ENCODE measurements at regions not wholly inside any gene's neighbourhood (a gene's known extent, or its start where the extent isn't known, plus 50 kb on each side); places are given as distances from the start of the nearest gene placed in this dataset.

GRCh38 chr20:11691766-11692165 lies 225.9 kb upstream of the BTBD3 start:
- peaks cover 0 to 18% (median 4%) of the 10 kb centered on the region in 12 donors for H3K4me1 ChIP-seq
- H3K9me3 ChIP-seq, result no peaks in the 10 kb centered on the region
- ATAC-seq (no peak), DNase-seq (no peak)
- intact Hi-C loops (cut with DNase I), result no loop called here
- H3K4me3 ChIP-seq, result no peak overlapping the region
- TF ChIP-seq, protein P1, sequence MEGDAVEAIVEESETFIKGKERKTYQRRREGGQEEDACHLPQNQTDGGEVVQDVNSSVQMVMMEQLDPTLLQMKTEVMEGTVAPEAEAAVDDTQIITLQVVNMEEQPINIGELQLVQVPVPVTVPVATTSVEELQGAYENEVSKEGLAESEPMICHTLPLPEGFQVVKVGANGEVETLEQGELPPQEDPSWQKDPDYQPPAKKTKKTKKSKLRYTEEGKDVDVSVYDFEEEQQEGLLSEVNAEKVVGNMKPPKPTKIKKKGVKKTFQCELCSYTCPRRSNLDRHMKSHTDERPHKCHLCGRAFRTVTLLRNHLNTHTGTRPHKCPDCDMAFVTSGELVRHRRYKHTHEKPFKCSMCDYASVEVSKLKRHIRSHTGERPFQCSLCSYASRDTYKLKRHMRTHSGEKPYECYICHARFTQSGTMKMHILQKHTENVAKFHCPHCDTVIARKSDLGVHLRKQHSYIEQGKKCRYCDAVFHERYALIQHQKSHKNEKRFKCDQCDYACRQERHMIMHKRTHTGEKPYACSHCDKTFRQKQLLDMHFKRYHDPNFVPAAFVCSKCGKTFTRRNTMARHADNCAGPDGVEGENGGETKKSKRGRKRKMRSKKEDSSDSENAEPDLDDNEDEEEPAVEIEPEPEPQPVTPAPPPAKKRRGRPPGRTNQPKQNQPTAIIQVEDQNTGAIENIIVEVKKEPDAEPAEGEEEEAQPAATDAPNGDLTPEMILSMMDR (IDR thresholded peaks at IDR 0.05), result no peak
- no peak for TF ChIP-seq POLR2A (IDR thresholded peaks at IDR 0.05)
- H3K36me3 ChIP-seq, result no peaks in the 10 kb centered on the region
- peaks cover 0 to 3% (median 0%) of the 10 kb centered on the region in 9 donors for H3K27me3 ChIP-seq
- 66 to 81% (median 78%) methylated on average over 3 of the region's 3 CpGs for WGBS, 4 donors
- H3K27ac ChIP-seq, result no peak overlapping the region

GRCh38 chr20:11692567-11692966 lies 225.1 kb upstream of the BTBD3 start:
- peak overlapping the region in 1 of 12 donors; percentile 27 for H3K27ac ChIP-seq
- peak in 1 of 4 donors; percentile 26 for ATAC-seq
- peaks cover 0 to 3% (median 0%) of the 10 kb centered on the region in 12 donors for H3K9me3 ChIP-seq
- WGBS, 4 donors, result 45 to 57% (median 51%) methylated on average over 2 of the region's 2 CpGs
- H3K4me3 ChIP-seq, result no peak overlapping the region
- TF ChIP-seq, protein P1 (IDR thresholded peaks at IDR 0.05), result no peak
- TF ChIP-seq POLR2A (IDR thresholded peaks at IDR 0.05), result no peak
- intact Hi-C loops (cut with DNase I), result no loop called here
- H3K27me3 ChIP-seq, result no peaks in the 10 kb centered on the region
- H3K36me3 ChIP-seq, result no peaks in the 10 kb centered on the region
- H3K4me1 ChIP-seq, result peaks cover 0 to 11% (median 0%) of the 10 kb centered on the region in 12 donors
- DNase-seq, result no peak

GRCh38 chr20:11694467-11694866 lies 223.2 kb upstream of the BTBD3 start:
- H3K27ac ChIP-seq, result no peak overlapping the region
- no peak for TF ChIP-seq POLR2A (IDR thresholded peaks at IDR 0.05)
- TF ChIP-seq, protein P1 (IDR thresholded peaks at IDR 0.05), result no peak
- H3K9me3 ChIP-seq, result peaks cover 0 to 13% (median 0%) of the 10 kb centered on the region in 12 donors
- intact Hi-C loops (cut with DNase I), result no loop called here
- no peaks in the 10 kb centered on the region for H3K27me3 ChIP-seq
- H3K36me3 ChIP-seq, result no peaks in the 10 kb centered on the region
- H3K4me1 ChIP-seq, result peaks cover 0 to 11% (median 0%) of the 10 kb centered on the region in 12 donors
- ATAC-seq, result no peak
- WGBS, 4 donors, result 87 to 98% (median 94%) methylated on average over 5 of the region's 5 CpGs
- DNase-seq, result no peak
- no peak overlapping the region for H3K4me3 ChIP-seq

DNA sequence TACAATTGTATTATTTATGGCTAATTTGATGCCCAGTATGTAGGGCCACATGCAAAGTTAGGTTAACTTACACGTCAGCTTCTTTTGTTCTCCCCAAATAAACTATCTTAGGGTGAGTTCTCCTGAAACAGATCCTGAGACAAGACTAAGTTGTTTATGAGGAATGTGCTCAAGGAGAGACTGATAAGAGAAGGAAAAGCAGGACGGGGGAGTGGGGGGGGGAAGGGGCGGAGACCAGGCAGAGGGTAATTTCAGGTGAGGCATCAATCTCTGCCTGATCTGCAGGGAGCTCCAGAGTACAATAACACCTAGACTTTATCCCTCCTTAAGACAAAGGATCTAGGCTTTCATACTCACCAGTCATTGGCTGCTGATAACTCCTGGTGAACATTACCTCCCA lies 220.6 kb upstream of the BTBD3 start:
- no peak for TF ChIP-seq POLR2A (IDR thresholded peaks at IDR 0.05)
- TF ChIP-seq, protein P1 (IDR thresholded peaks at IDR 0.05), result no peak
- H3K4me3 ChIP-seq, result no peak overlapping the region
- 77 to 83% (median 81%) methylated on average over 3 of the region's 3 CpGs for WGBS, 4 donors
- DNase-seq (no peak), ATAC-seq (no peak)
- peaks cover 0 to 13% (median 0%) of the 10 kb centered on the region in 12 donors for H3K9me3 ChIP-seq
- no peaks in the 10 kb centered on the region for H3K27me3 ChIP-seq
- H3K27ac ChIP-seq, result no peak overlapping the region
- intact Hi-C loops (cut with DNase I), result no loop called here
- H3K4me1 ChIP-seq, result peaks cover 0 to 9% (median 0%) of the 10 kb centered on the region in 12 donors
- no peaks in the 10 kb centered on the region for H3K36me3 ChIP-seq
